Panc1 (cell line): ENCODE measurements at regions not wholly inside any gene's neighbourhood (a gene's known extent, or its start where the extent isn't known, plus 50 kb on each side); places are given as distances from the start of the nearest gene placed in this dataset.
A peak's percentile ranks its signal among the peaks of the same experiment; 100 is the strongest.

Experiments
- ATAC-seq: fragments of 200-7000 bp; cut with Tn5 transposase; 2 replicates; pipeline ENCODE4 v1.9.1; 2020; ENCODE audit warnings: mild to moderate bottlenecking, moderate library complexity
- BruUV-seq: library from RNA; stranded (reverse); fragments of 400-500 nt; replicated peaks from 2 replicates; lab custom pipeline; 2021; lab: Mats Ljungman, UMichigan
- CTCF ChIA-PET: fragments of 300-600 bp; sonication (Branson Sonifier 250); formaldehyde crosslinking; loops from one replicate; lab custom pipeline; 2022; ENCODE audit warnings: antibody characterized with exemption; lab: Charles Lee
- POLR2A ChIA-PET: fragments of 300-600 bp; sonication (Branson Sonifier 250); formaldehyde crosslinking; loops from one replicate; lab custom pipeline; 2022; ENCODE audit warnings: antibody characterized with exemption; lab: Charles Lee
- DNase-seq: peaks from one replicate; pipeline ENCODE4 v3.0.0-alpha.2; 2010; ENCODE audit warnings: low read depth, low spot score
- H3K27ac ChIP-seq: 2 replicates; pipeline ENCODE4 v1.5.1; 2011; ENCODE audit warnings: mild to moderate bottlenecking, low read length, inconsistent platforms
- H3K27me3 ChIP-seq: fragments of 200-500 bp; sonication (Bioruptor generic); 2 replicates; pipeline ENCODE4 v1.6.0; 2014; ENCODE audit warnings: low read length, inconsistent platforms; ENCODE audit not compliant: control insufficient read depth, insufficient read depth
- H3K36me3 ChIP-seq: fragments of 200-500 bp; sonication (Bioruptor generic); 2 replicates; pipeline ENCODE4 v1.5.1; 2014; ENCODE audit warnings: inconsistent platforms, mild to moderate bottlenecking, low read length, moderate library complexity; ENCODE audit not compliant: control insufficient read depth, insufficient read depth
- H3K4me1 ChIP-seq: 2 replicates; pipeline ENCODE4 v1.5.1; 2011; ENCODE audit warnings: inconsistent platforms, mild to moderate bottlenecking, low read length, moderate library complexity; ENCODE audit not compliant: control insufficient read depth, insufficient read depth
- H3K4me3 ChIP-seq, 2 experiments: 2 replicates each; pipeline ENCODE4 v1.5.1; 2011 to 2012; ENCODE audit warnings: low read depth in 2 of 2, low read length in 2 of 2, mild to moderate bottlenecking in 2 of 2, inconsistent platforms in 1 of 2, moderate library complexity in 1 of 2
- H3K9me3 ChIP-seq: fragments of 200-500 bp; sonication (Bioruptor generic); 2 replicates; pipeline ENCODE4 v1.5.1; 2014; ENCODE audit warnings: low read depth, mild to moderate bottlenecking, inconsistent platforms, low read length, moderate library complexity; ENCODE audit not compliant: control insufficient read depth, insufficient read depth
- POLR2AphosphoS5 ChIP-seq: IDR thresholded peaks from 2 replicates; pipeline ENCODE4 v1.6.1; 2012; ENCODE audit warnings: mild to moderate bottlenecking, low read depth, low read length, moderate library complexity
- SIN3A ChIP-seq: IDR thresholded peaks from 2 replicates; pipeline ENCODE4 v1.6.1; 2012; ENCODE audit warnings: low read depth, mild to moderate bottlenecking, low read length, moderate library complexity, borderline replicate concordance; ENCODE audit not compliant: insufficient read depth
- TCF7L2 ChIP-seq: IDR thresholded peaks from 2 replicates; pipeline ENCODE4 v1.6.1; 2011; ENCODE audit warnings: mild to moderate bottlenecking, low read depth, low read length, inconsistent platforms
- in situ Hi-C: cut with HindIII; loops from 2 replicates; pipeline ENCODE4 v1.10.0; 2016; ENCODE audit warnings: low sequenced_read_pairs, low pct_unique_long_range_greater_than_20kb
- intact Hi-C: fragments of 100-400 bp; cut with micrococcal nuclease; formaldehyde crosslinking; loops from one replicate; pipeline ENCODE4 v1.10.0; 2022; ENCODE audit not compliant: unreplicated experiment
- TF ChIP-seq, protein P1 (sequence below): fragments of 450-650 bp; IDR thresholded peaks from 2 replicates; pipeline ENCODE4 v1.5.1; 2017; ENCODE audit warnings: mild to moderate bottlenecking
- TF ChIP-seq, protein P2 (sequence below), 2 experiments: IDR thresholded peaks; 2 replicates each; pipeline ENCODE4 v1.6.1; 2011 to 2012; ENCODE audit warnings: low read depth in 2 of 2, control low read depth in 1 of 2, low read length in 1 of 2, mild to moderate bottlenecking in 1 of 2, moderate library complexity in 1 of 2; ENCODE audit not compliant: insufficient read depth in 1 of 2

- H3K27me3 ChIP-seq: no peaks in the 10 kb centered on the region
- H3K9me3 ChIP-seq: no peaks in the 10 kb centered on the region
- peaks cover 8% of the 10 kb centered on the region for H3K4me1 ChIP-seq
- no peaks in the 10 kb centered on the region for H3K36me3 ChIP-seq
- DNase-seq: no peak
- intact Hi-C loops (no loop called here), in situ Hi-C loops (no loop called here)
- H3K4me3 ChIP-seq: no peak overlapping the region
- ATAC-seq: no peak
- peak overlapping the region; percentile 65 for H3K27ac ChIP-seq
- POLR2A ChIA-PET: interaction anchor here (0.6 kb wide), 1 partner anchor 86 kb away, joined by 3 read pairs; no protein-coding TSS in a partner anchor
- no peak for TF ChIP-seq SIN3A
- TF ChIP-seq, protein P1, sequence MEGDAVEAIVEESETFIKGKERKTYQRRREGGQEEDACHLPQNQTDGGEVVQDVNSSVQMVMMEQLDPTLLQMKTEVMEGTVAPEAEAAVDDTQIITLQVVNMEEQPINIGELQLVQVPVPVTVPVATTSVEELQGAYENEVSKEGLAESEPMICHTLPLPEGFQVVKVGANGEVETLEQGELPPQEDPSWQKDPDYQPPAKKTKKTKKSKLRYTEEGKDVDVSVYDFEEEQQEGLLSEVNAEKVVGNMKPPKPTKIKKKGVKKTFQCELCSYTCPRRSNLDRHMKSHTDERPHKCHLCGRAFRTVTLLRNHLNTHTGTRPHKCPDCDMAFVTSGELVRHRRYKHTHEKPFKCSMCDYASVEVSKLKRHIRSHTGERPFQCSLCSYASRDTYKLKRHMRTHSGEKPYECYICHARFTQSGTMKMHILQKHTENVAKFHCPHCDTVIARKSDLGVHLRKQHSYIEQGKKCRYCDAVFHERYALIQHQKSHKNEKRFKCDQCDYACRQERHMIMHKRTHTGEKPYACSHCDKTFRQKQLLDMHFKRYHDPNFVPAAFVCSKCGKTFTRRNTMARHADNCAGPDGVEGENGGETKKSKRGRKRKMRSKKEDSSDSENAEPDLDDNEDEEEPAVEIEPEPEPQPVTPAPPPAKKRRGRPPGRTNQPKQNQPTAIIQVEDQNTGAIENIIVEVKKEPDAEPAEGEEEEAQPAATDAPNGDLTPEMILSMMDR: no peak
- TF ChIP-seq TCF7L2: no peak
- BruUV-seq: no TSS peak
- CTCF ChIA-PET: no interaction called here
Observed at GRCh38 chr9:592733-593132, 248.8 kb upstream of the DMRT1 start.

DNA sequence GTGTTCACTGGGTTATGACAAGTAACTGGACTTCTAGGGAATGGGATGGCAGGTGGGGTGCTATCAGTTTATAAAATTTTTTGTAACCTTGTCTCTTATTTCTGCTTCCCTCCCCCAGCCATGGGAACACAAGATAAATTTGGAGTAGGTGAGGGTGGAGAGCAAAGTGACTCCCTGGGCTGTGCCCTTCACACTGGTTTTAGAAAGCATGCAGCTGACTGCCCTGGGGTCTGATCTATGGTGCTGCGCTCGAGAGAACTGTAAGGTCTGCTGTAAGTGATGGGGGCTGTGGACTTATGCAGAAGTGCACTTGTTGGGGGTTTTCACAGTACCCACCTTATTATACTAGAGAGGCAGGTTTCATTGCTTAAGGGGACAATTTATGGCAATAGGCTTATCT lies 247.7 kb upstream of the DMRT1 start:
- no peaks in the 10 kb centered on the region for H3K9me3 ChIP-seq
- H3K27ac ChIP-seq: peak overlapping the region; percentile 65
- TF ChIP-seq SIN3A (no peak), POLR2AphosphoS5 (no peak), TCF7L2 (no peak)
- TF ChIP-seq, protein P1: no peak
- TF ChIP-seq, protein P2, sequence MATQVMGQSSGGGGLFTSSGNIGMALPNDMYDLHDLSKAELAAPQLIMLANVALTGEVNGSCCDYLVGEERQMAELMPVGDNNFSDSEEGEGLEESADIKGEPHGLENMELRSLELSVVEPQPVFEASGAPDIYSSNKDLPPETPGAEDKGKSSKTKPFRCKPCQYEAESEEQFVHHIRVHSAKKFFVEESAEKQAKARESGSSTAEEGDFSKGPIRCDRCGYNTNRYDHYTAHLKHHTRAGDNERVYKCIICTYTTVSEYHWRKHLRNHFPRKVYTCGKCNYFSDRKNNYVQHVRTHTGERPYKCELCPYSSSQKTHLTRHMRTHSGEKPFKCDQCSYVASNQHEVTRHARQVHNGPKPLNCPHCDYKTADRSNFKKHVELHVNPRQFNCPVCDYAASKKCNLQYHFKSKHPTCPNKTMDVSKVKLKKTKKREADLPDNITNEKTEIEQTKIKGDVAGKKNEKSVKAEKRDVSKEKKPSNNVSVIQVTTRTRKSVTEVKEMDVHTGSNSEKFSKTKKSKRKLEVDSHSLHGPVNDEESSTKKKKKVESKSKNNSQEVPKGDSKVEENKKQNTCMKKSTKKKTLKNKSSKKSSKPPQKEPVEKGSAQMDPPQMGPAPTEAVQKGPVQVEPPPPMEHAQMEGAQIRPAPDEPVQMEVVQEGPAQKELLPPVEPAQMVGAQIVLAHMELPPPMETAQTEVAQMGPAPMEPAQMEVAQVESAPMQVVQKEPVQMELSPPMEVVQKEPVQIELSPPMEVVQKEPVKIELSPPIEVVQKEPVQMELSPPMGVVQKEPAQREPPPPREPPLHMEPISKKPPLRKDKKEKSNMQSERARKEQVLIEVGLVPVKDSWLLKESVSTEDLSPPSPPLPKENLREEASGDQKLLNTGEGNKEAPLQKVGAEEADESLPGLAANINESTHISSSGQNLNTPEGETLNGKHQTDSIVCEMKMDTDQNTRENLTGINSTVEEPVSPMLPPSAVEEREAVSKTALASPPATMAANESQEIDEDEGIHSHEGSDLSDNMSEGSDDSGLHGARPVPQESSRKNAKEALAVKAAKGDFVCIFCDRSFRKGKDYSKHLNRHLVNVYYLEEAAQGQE (IDR thresholded peaks at IDR 0.05; ENCODE audit: insufficient read depth in 1 of 2, low read depth in 2 of 2, low read length in 1 of 2): no peak
- H3K27me3 ChIP-seq: no peaks in the 10 kb centered on the region
- H3K4me1 ChIP-seq: peaks cover 8% of the 10 kb centered on the region
- POLR2A ChIA-PET: no interaction called here
- no peak for ATAC-seq
- no peak for DNase-seq
- no peaks in the 10 kb centered on the region for H3K36me3 ChIP-seq
- no peak overlapping the region for H3K4me3 ChIP-seq
- in situ Hi-C loops: no loop called here
- BruUV-seq: TSS peak; percentile 4
- CTCF ChIA-PET: no interaction called here
- intact Hi-C loops: no loop called here
